ENCODE measurements at regions not wholly inside any gene's neighbourhood (a gene's known extent, or its start where the extent isn't known, plus 50 kb on each side); places are given as distances from the start of the nearest gene placed in this dataset.

- Mint-ChIP-seq H3K36me3 (ENCODE audit: low read depth) (no peaks in the 10 kb centered on the region), H3K9me3 (no peaks in the 10 kb centered on the region), H3K4me3 (no peak overlapping the region), H3K4me1 (no peaks in the 10 kb centered on the region), H3K27ac (no peak overlapping the region), H3K27me3 (ENCODE audit: low read depth) (no peaks in the 10 kb centered on the region)
- TF ChIP-seq, protein P1, sequence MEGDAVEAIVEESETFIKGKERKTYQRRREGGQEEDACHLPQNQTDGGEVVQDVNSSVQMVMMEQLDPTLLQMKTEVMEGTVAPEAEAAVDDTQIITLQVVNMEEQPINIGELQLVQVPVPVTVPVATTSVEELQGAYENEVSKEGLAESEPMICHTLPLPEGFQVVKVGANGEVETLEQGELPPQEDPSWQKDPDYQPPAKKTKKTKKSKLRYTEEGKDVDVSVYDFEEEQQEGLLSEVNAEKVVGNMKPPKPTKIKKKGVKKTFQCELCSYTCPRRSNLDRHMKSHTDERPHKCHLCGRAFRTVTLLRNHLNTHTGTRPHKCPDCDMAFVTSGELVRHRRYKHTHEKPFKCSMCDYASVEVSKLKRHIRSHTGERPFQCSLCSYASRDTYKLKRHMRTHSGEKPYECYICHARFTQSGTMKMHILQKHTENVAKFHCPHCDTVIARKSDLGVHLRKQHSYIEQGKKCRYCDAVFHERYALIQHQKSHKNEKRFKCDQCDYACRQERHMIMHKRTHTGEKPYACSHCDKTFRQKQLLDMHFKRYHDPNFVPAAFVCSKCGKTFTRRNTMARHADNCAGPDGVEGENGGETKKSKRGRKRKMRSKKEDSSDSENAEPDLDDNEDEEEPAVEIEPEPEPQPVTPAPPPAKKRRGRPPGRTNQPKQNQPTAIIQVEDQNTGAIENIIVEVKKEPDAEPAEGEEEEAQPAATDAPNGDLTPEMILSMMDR (IDR thresholded peaks at IDR 0.05; ENCODE audit: unreplicated experiment in 3 of 3) = no peak
Observed at GRCh38 chr7:131657881-131658280, 101.5 kb upstream of the PODXL start.

GRCh38 chr7:131656980-131657723 lies 100.7 kb upstream of the PODXL start:
- TF ChIP-seq, protein P1 (IDR thresholded peaks at IDR 0.05; ENCODE audit: unreplicated experiment in 3 of 3) = no peak
- Mint-ChIP-seq H3K36me3 (ENCODE audit: low read depth) (no peaks in the 10 kb centered on the region), H3K9me3 (no peaks in the 10 kb centered on the region), H3K4me1 (no peaks in the 10 kb centered on the region), H3K27me3 (ENCODE audit: low read depth) (no peaks in the 10 kb centered on the region), H3K4me3 (no peak overlapping the region), H3K27ac (peak overlapping the region in 1 of 3 experiments; percentile 20)

DNA sequence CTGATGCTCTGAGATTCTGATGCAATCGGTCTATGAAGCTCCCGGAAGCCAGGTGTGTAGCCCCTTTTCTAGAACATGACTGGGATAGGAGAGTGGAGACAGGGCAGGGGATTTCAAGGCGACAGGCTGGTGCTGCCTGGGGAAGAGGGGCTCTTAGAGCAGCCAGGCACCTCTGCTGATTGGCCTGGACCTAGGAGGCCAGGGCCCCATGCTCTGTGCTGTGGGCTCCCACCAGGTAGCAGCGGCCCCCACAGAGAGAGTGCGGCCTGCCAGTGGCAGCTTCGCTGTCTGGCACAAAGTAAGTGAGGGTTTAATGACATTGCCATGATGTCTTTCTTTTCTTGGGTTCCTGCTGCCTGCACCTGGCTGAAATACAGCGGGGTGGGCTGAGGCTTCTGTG lies 99.4 kb upstream of the PODXL start:
- H3K36me3 Mint-ChIP-seq (ENCODE audit: low read depth) = no peaks in the 10 kb centered on the region
- TF ChIP-seq, protein P1 (IDR thresholded peaks at IDR 0.05; ENCODE audit: unreplicated experiment in 3 of 3) = no peak

DNA sequence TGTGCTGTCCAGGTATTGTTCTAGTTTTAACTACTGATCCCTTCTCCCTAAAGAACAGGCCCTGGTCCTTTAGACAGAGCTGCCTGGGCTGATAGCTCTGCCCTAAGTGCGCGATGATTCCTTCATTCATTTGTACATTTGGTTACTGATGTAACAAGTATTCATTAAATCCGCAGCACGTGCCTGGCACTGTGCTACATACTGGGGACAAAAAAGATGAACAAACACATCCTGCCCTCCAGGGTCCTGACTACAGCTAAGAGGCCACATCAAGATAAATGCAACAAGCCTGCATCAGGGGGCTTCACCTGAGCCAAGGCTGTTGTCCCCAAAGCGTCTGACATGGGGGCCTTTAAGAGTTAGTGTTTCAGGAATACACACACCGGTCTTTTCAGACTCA lies 99.0 kb upstream of the PODXL start:
- Mint-ChIP-seq H3K27ac (peak overlapping the region in 1 of 3 experiments; percentile 39), H3K4me1 (no peaks in the 10 kb centered on the region), H3K9me3 (no peaks in the 10 kb centered on the region), H3K27me3 (ENCODE audit: low read depth) (peaks cover 4% of the 10 kb centered on the region), H3K36me3 (ENCODE audit: low read depth) (no peaks in the 10 kb centered on the region), H3K4me3 (no peak overlapping the region)
- TF ChIP-seq, protein P1 (IDR thresholded peaks at IDR 0.05; ENCODE audit: unreplicated experiment in 3 of 3) = no peak

More for the DNA sequence above, 99.4 kb upstream of the PODXL start:
- Mint-ChIP-seq H3K27ac (no peak overlapping the region), H3K27me3 (ENCODE audit: low read depth) (peaks cover 4% of the 10 kb centered on the region), H3K4me1 (no peaks in the 10 kb centered on the region), H3K9me3 (no peaks in the 10 kb centered on the region), H3K4me3 (no peak overlapping the region)

- peaks cover 4% of the 10 kb centered on the region for H3K27me3 Mint-ChIP-seq (ENCODE audit: low read depth)
Observed at GRCh38 chr7:131654668-131655326, 98.4 kb upstream of the PODXL start.

More at GRCh38 chr7:131654668-131655326, 98.4 kb upstream of the PODXL start:
- Mint-ChIP-seq H3K36me3 (ENCODE audit: low read depth) (no peaks in the 10 kb centered on the region), H3K4me1 (no peaks in the 10 kb centered on the region), H3K27ac (no peak overlapping the region), H3K9me3 (no peaks in the 10 kb centered on the region), H3K4me3 (peak overlapping the region in 2 of 3 experiments; percentile 39 to 53)
- TF ChIP-seq, protein P1 (IDR thresholded peaks at IDR 0.05; ENCODE audit: unreplicated experiment in 3 of 3) = peak; percentile 75 to 86 (median 86)

Data from nephron (organoid).